HG02610 (cell line): ENCODE measurements at regions not wholly inside any gene's neighbourhood (a gene's known extent, or its start where the extent isn't known, plus 50 kb on each side); places are given as distances from the start of the nearest gene placed in this dataset.
A peak's percentile ranks its signal among the peaks of the same experiment; 100 is the strongest.

Source experiments
- ATAC-seq: cut with Tn5 transposase; IDR thresholded peaks from one replicate; pipeline ENCODE4 v1.9.1; 2021; ENCODE audit warnings: mild to moderate bottlenecking, moderate library complexity; ENCODE audit not compliant: unreplicated experiment

- ATAC-seq, result no peak
Observed at GRCh38 chr7:121456785-121457359, 60.8 kb upstream of the FAM3C start.

- ATAC-seq, result no peak
Observed at GRCh38 chr7:121456015-121456414, 59.9 kb upstream of the FAM3C start.

GRCh38 chr7:121452389-121452788, 56.3 kb upstream of the FAM3C start:
- no peak for ATAC-seq

- peak; percentile 41 for ATAC-seq
Observed at GRCh38 chr7:121451367-121452094, 55.4 kb upstream of the FAM3C start.

GRCh38 chr7:121450631-121451198, 54.6 kb upstream of the FAM3C start:
- ATAC-seq, result no peak

- peak; percentile 47 for ATAC-seq
Observed at GRCh38 chr7:121449735-121450240, 53.7 kb upstream of the FAM3C start.

GRCh38 chr7:121449329-121449728, 53.2 kb upstream of the FAM3C start:
- ATAC-seq, result no peak

- ATAC-seq, result no peak
Observed at GRCh38 chr7:121448429-121448828, 52.3 kb upstream of the FAM3C start.

GRCh38 chr7:121447911-121448300, 51.8 kb upstream of the FAM3C start:
- no peak for ATAC-seq

GRCh38 chr7:121447243-121447910, 51.3 kb upstream of the FAM3C start:
- no peak for ATAC-seq

GRCh38 chr7:121446526-121446925, 50.4 kb upstream of the FAM3C start:
- no peak for ATAC-seq
